HCT116 (cell line): ENCODE measurements at regions not wholly inside any gene's neighbourhood (a gene's known extent, or its start where the extent isn't known, plus 50 kb on each side); places are given as distances from the start of the nearest gene placed in this dataset.
"Not testable (repeated sequence)": the region's sequence is repeated elsewhere in the genome, so short reads cannot be mapped to it uniquely, and the experiment has no call there.

Source experiments
- ATAC-seq: fragments of 200-7000 bp; cut with Tn5 transposase; 2 replicates; pipeline ENCODE4 v1.9.1; 2020; ENCODE audit warnings: mild to moderate bottlenecking, moderate library complexity
- BruUV-seq: library from RNA; stranded (reverse); fragments of 400-500 nt; replicated peaks from 2 replicates; lab custom pipeline; 2021; lab: Mats Ljungman, UMichigan
- CTCF ChIA-PET: fragments of 300-600 bp; sonication (Branson Sonifier 250); formaldehyde crosslinking; loops from one replicate; lab custom pipeline; 2021; ENCODE audit warnings: antibody characterized with exemption; lab: Charles Lee
- POLR2A ChIA-PET: fragments of 300-600, 350-600 bp; sonication (Branson Sonifier 250); formaldehyde crosslinking; loops from one replicate; lab custom pipeline; 2021; ENCODE audit warnings: antibody characterized with exemption; lab: Charles Lee
- RAD21 ChIA-PET, 2 experiments: fragments of 300-600 bp; sonication (Branson Sonifier 250); formaldehyde crosslinking; loops; one replicate each; lab custom pipeline; 2023; ENCODE audit warnings: low total read pairs in 2 of 2; ENCODE audit not compliant: uncharacterized antibody in 2 of 2, unreplicated experiment in 2 of 2, low non-redundant PET in 1 of 2; lab: Charles Lee
- DNase-seq: peaks from one replicate; pipeline ENCODE4 v3.0.0-alpha.2; 2010; ENCODE audit warnings: low read depth, low spot score
- H2AFZ ChIP-seq: fragments of 200-600 bp; shearing (Covaris generic), sonication (generic); 2 replicates; pipeline ENCODE4 v1.6.1; 2017; ENCODE audit warnings: low read depth, mixed run types, mixed read lengths, antibody characterized with exemption, low read length; ENCODE audit not compliant: poor library complexity, severe bottlenecking
- H3K27ac ChIP-seq: 2 replicates; pipeline ENCODE4 v1.5.1; 2012; ENCODE audit warnings: low read depth, low read length
- H3K27me3 ChIP-seq: fragments of 200-600 bp; sonication (generic); 2 replicates; pipeline ENCODE4 v1.6.1; 2016; ENCODE audit warnings: mixed run types, low read length, mixed read lengths; ENCODE audit not compliant: insufficient read depth
- H3K36me3 ChIP-seq, 2 experiments: fragments of 200-500 bp in 1 of 2; fragments of 200-600 bp in 1 of 2; sonication (Bioruptor generic) in 1 of 2; sonication (generic) in 1 of 2; 2 replicates each; pipeline versions ENCODE4 v1.5.1 to v1.6.1; 2014 to 2016; ENCODE audit warnings: low read length in 2 of 2, inconsistent platforms in 1 of 2, mixed read lengths in 1 of 2, mixed run types in 1 of 2; ENCODE audit not compliant: insufficient read depth in 2 of 2, control insufficient read depth in 1 of 2
- H3K4me1 ChIP-seq, 2 experiments: fragments of 200-600 bp in 1 of 2; sonication (generic) in 1 of 2; 2 replicates each; pipeline versions ENCODE4 v1.5.1 to v1.6.1; 2012 to 2017; ENCODE audit warnings: low read length in 2 of 2, inconsistent platforms in 1 of 2, mild to moderate bottlenecking in 1 of 2, mixed read lengths in 1 of 2, mixed run types in 1 of 2, moderate library complexity in 1 of 2; ENCODE audit not compliant: insufficient read depth in 2 of 2, control insufficient read depth in 1 of 2
- H3K4me2 ChIP-seq: fragments of 200-600 bp; sonication (generic); 2 replicates; pipeline ENCODE4 v1.6.1; 2017; ENCODE audit warnings: mixed run types, low read length, mixed read lengths
- H3K4me3 ChIP-seq, 2 experiments: fragments of 200-600 bp in 1 of 2; sonication (generic) in 1 of 2; replicated peaks in 1 of 2; 2 replicates each; pipeline ENCODE4 v1.5.1; 2011 to 2016; ENCODE audit warnings: low read length in 2 of 2, control low read depth in 1 of 2, low read depth in 1 of 2, mild to moderate bottlenecking in 1 of 2, mixed read lengths in 1 of 2, mixed run types in 1 of 2
- H3K79me2 ChIP-seq: fragments of 200-600 bp; sonication (generic); 2 replicates; pipeline ENCODE4 v1.6.1; 2017; ENCODE audit warnings: mild to moderate bottlenecking, mixed run types, low read length, moderate library complexity, mixed read lengths; ENCODE audit not compliant: insufficient read depth
- H3K9ac ChIP-seq: fragments of 200-600 bp; sonication (generic); 2 replicates; pipeline ENCODE4 v1.6.1; 2016; ENCODE audit warnings: low read length, mixed read lengths
- H3K9me2 ChIP-seq: fragments of 200-600 bp; sonication (generic), shearing (Covaris generic); 2 replicates; pipeline ENCODE4 v1.6.1; 2017; ENCODE audit warnings: mixed run types, mild to moderate bottlenecking, moderate library complexity; ENCODE audit not compliant: insufficient read depth
- H3K9me3 ChIP-seq, 2 experiments: fragments of 200-500 bp in 1 of 2; fragments of 200-600 bp in 1 of 2; sonication (Bioruptor generic) in 1 of 2; sonication (generic) in 1 of 2; 2 replicates each; pipeline ENCODE4 v1.6.1; 2014 to 2017; ENCODE audit warnings: low read length in 2 of 2, mixed read lengths in 2 of 2, inconsistent platforms in 1 of 2, low read depth in 1 of 2, mild to moderate bottlenecking in 1 of 2, mixed run types in 1 of 2, moderate library complexity in 1 of 2; ENCODE audit not compliant: control insufficient read depth in 1 of 2, insufficient read depth in 1 of 2
- H4K20me1 ChIP-seq: fragments of 200-600 bp; sonication (generic), shearing (Covaris generic); 2 replicates; pipeline ENCODE4 v1.6.1; 2017; ENCODE audit warnings: mixed run types, mild to moderate bottlenecking, moderate library complexity; ENCODE audit not compliant: insufficient read depth
- JUND ChIP-seq: IDR thresholded peaks from 2 replicates; pipeline ENCODE4 v1.6.1; 2012
- SRF ChIP-seq: IDR thresholded peaks from 2 replicates; pipeline ENCODE4 v1.6.1; 2012; ENCODE audit warnings: low read depth
- YY1 ChIP-seq: IDR thresholded peaks from 2 replicates; pipeline ENCODE4 v1.6.1; 2011; ENCODE audit warnings: low read length, low read depth, moderate library complexity, mild to moderate bottlenecking; ENCODE audit not compliant: insufficient replicate concordance; ENCODE audit errors: extremely low read depth
- intact Hi-C: fragments of 100-400 bp; cut with micrococcal nuclease; formaldehyde crosslinking; loops from 2 replicates; pipeline ENCODE4 v1.10.0; 2022
- TF ChIP-seq, protein P1 (sequence below): IDR thresholded peaks from 2 replicates; pipeline ENCODE4 v1.6.1; 2012; ENCODE audit warnings: low read depth

DNA sequence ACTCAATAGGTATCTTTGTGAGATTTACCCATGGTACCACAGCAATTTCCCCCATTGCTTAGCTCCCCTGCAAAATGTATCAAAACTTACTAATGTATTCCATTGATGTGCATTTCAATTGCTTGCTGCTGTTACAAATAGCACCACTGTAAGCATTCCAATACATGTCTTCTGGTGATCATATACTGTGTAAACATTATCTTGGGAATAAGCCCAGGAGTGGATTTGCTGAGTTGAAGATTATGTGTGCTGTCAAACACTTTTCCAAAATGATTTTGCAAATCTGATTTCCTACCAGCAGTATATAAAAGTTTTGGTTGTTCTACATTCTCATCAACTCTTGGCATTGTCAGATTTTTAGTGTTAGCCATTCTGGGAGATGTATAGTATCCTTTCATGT is 141.0 kb upstream of the KCTD3 start:
- RAD21 ChIA-PET = no interaction called here
- intact Hi-C loops = no loop called here
- no peak for ATAC-seq
- Histone ChIP-seq H3K4me2 (no peak overlapping the region), H2AFZ (no peak overlapping the region), H3K36me3 (no peaks in the 10 kb centered on the region), H3K27me3 (no peaks in the 10 kb centered on the region), H3K4me3 (no peak overlapping the region), H3K9ac (no peak overlapping the region), H3K27ac (no peak overlapping the region), H4K20me1 (no peaks in the 10 kb centered on the region), H3K9me2 (no peaks in the 10 kb centered on the region), H3K9me3 (no peaks in the 10 kb centered on the region), H3K4me1 (no peaks in the 10 kb centered on the region), H3K79me2 (no peaks in the 10 kb centered on the region)
- no peak for DNase-seq
- TF ChIP-seq YY1 = no peak
- no peak for TF ChIP-seq SRF
- TF ChIP-seq, protein P1, sequence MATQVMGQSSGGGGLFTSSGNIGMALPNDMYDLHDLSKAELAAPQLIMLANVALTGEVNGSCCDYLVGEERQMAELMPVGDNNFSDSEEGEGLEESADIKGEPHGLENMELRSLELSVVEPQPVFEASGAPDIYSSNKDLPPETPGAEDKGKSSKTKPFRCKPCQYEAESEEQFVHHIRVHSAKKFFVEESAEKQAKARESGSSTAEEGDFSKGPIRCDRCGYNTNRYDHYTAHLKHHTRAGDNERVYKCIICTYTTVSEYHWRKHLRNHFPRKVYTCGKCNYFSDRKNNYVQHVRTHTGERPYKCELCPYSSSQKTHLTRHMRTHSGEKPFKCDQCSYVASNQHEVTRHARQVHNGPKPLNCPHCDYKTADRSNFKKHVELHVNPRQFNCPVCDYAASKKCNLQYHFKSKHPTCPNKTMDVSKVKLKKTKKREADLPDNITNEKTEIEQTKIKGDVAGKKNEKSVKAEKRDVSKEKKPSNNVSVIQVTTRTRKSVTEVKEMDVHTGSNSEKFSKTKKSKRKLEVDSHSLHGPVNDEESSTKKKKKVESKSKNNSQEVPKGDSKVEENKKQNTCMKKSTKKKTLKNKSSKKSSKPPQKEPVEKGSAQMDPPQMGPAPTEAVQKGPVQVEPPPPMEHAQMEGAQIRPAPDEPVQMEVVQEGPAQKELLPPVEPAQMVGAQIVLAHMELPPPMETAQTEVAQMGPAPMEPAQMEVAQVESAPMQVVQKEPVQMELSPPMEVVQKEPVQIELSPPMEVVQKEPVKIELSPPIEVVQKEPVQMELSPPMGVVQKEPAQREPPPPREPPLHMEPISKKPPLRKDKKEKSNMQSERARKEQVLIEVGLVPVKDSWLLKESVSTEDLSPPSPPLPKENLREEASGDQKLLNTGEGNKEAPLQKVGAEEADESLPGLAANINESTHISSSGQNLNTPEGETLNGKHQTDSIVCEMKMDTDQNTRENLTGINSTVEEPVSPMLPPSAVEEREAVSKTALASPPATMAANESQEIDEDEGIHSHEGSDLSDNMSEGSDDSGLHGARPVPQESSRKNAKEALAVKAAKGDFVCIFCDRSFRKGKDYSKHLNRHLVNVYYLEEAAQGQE = no peak
- TF ChIP-seq JUND = no peak
- CTCF ChIA-PET = no interaction called here
- BruUV-seq = no TSS peak
- POLR2A ChIA-PET = no interaction called here

DNA sequence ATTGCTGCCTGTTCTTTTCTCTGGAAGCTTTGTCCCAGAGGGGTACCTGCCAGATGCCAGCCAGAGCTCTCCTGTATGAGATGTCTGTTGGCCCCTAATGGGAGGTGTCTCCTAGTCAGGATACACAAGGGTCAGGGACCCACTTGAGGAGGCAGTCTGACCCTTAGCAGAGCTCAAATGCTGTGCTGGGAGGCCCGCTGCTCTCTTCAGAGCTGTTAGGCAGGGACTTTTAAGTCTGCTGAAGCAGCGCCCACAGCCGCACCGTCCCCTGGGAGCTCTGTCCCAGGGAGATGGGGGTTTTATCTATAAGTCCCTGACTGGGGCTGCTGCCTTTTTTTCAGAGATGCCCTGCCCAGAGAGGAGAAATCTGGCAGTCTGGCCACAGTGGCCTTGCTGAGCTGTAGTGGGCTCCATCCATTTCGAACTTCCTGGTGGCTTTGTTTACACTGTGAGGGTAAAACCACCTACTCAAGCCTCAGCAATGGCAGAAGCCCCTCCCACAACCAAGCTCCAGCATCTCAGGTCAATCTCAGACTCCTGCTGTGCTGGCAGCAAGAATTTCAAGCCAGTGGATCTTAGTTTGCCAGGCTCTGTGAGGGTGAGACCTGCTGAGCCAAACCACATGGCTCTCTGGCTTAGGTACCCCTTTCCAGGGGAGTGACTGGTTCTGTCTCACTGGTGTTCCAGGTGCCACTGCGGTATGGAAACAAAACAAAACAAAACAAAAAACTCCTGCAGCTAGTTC is 134.4 kb upstream of the KCTD3 start:
- H2AFZ ChIP-seq, DNase-seq, ATAC-seq, H3K79me2 ChIP-seq, H3K9me2 ChIP-seq, H3K4me3 ChIP-seq, H4K20me1 ChIP-seq, H3K4me2 ChIP-seq, H3K36me3 ChIP-seq, intact Hi-C loops, H3K27me3 ChIP-seq, H3K4me1 ChIP-seq, RAD21 ChIA-PET, CTCF ChIA-PET, H3K27ac ChIP-seq, POLR2A ChIA-PET, H3K9me3 ChIP-seq, BruUV-seq, H3K9ac ChIP-seq: not testable (repeated sequence)
